ENCODE measurements at regions not wholly inside any gene's neighbourhood (a gene's known extent, or its start where the extent isn't known, plus 50 kb on each side); places are given as distances from the start of the nearest gene placed in this dataset.

GRCh38 chr9:3704890-3705289, 179.1 kb upstream of the RFX3 start:
- Histone ChIP-seq H3K4me3 (replicated peaks in 1 of 3; ENCODE audit: insufficient read depth in 1 of 3, low read depth in 2 of 3, low read length in 3 of 3) (no peak overlapping the region), H3K27me3 (ENCODE audit: control insufficient read depth in 1 of 2, insufficient read depth in 2 of 2, low read length in 2 of 2) (no peaks in the 10 kb centered on the region), H3K79me2 (ENCODE audit: insufficient read depth, low read length) (no peaks in the 10 kb centered on the region), H3K9ac (ENCODE audit: insufficient read depth, low read depth, low read length) (no peak overlapping the region), H2AFZ (ENCODE audit: low read length) (no peak overlapping the region), H3K4me2 (ENCODE audit: low read depth, low read length) (no peak overlapping the region), H4K20me1 (ENCODE audit: insufficient read depth, low read length) (no peaks in the 10 kb centered on the region), H3K36me3 (replicated peaks in 1 of 2; ENCODE audit: control insufficient read depth in 1 of 2, insufficient read depth in 2 of 2, low read length in 2 of 2) (no peaks in the 10 kb centered on the region), H3K9me3 (ENCODE audit: low read length) (no peaks in the 10 kb centered on the region), H3K27ac (ENCODE audit: extremely low read length, insufficient read depth, low read length) (no peak overlapping the region), H3K4me1 (ENCODE audit: insufficient read depth, low read length) (no peaks in the 10 kb centered on the region)
- intact Hi-C loops (cut with micrococcal nuclease; ENCODE audit: unreplicated experiment) (no loop called here), in situ Hi-C loops (cut with HindIII; ENCODE audit: extremely low pct_ligation_motif_present, low pct_unique_long_range_greater_than_20kb) (no loop called here)
- POLR2A ChIA-PET: no interaction called here
- ATAC-seq: no peak
- no peak for FAIRE-seq
- BruUV-seq (replicated peaks): no TSS peak
- no peak for DNase-seq (ENCODE audit: low spot score)
- TF ChIP-seq ZNF660 (CRISPR knock-in tag; IDR thresholded peaks at IDR 0.05; ENCODE audit: borderline replicate concordance, low read depth): no peak
- no peak for TF ChIP-seq PRDM4 (CRISPR knock-in tag; IDR thresholded peaks at IDR 0.05; ENCODE audit: borderline replicate concordance)
- TF ChIP-seq XRCC5 (optimal IDR thresholded peaks at IDR 0.05; ENCODE audit: low read length): no peak
- no peak for TF ChIP-seq SNRNP70 (IDR thresholded peaks at IDR 0.05; ENCODE audit: low read depth, low read length)
- TF ChIP-seq NFE2L2 (IDR thresholded peaks at IDR 0.05; ENCODE audit: low read length): no peak
- no peak for TF ChIP-seq TRIM22 (IDR thresholded peaks at IDR 0.05)
- no peak for TF ChIP-seq HNRNPK (IDR thresholded peaks at IDR 0.05; ENCODE audit: low read depth, low read length, poor library complexity, severe bottlenecking)
- 4% methylated on average over 2 of the region's 2 CpGs for WGBS (ENCODE audit: low lambda C conversion rate)
- CTCF ChIA-PET (ENCODE audit: low intra/inter-chr PET ratio, low total read pairs): no interaction called here

Measured in HepG2 (cell line).